HuH-7 (cell line): ENCODE measurements at regions not wholly inside any gene's neighbourhood (a gene's known extent, or its start where the extent isn't known, plus 50 kb on each side); places are given as distances from the start of the nearest gene placed in this dataset.
"Not testable (repeated sequence)": the region's sequence is repeated elsewhere in the genome, so short reads cannot be mapped to it uniquely, and the experiment has no call there.

Experiments
- DNase-seq: peaks from one replicate; pipeline ENCODE4 v3.0.0; 2011; ENCODE audit warnings: low spot score

- DNase-seq, result no peak
Observed at GRCh38 chr3:153440311-153440710, 278.3 kb downstream of the RAP2B start.

- DNase-seq, result no peak
Observed at GRCh38 chr3:153442386-153442785, 280.4 kb downstream of the RAP2B start.

GRCh38 chr3:153442799-153443487 is 280.9 kb downstream of the RAP2B start:
- DNase-seq, result no peak

- peak; percentile 6 for DNase-seq
Observed at GRCh38 chr3:153443961-153444360, 281.9 kb downstream of the RAP2B start.

GRCh38 chr3:153445817-153446216 is 283.8 kb downstream of the RAP2B start:
- no peak for DNase-seq

GRCh38 chr3:153448151-153448829 is 286.3 kb downstream of the RAP2B start:
- DNase-seq, result no peak

- DNase-seq, result no peak
Observed at GRCh38 chr3:153456833-153457545, 295.0 kb downstream of the RAP2B start.

GRCh38 chr3:153458881-153459280 is 296.9 kb downstream of the RAP2B start:
- no peak for DNase-seq

- DNase-seq, result no peak
Observed at GRCh38 chr3:153462545-153462944, 300.5 kb downstream of the RAP2B start.

GRCh38 chr3:153463895-153464294 is 301.9 kb downstream of the RAP2B start:
- no peak for DNase-seq

GRCh38 chr3:153469162-153469561 is 307.1 kb downstream of the RAP2B start:
- DNase-seq, result no peak

GRCh38 chr3:153484842-153485241 is 322.8 kb downstream of the RAP2B start:
- no peak for DNase-seq

GRCh38 chr3:153495422-153495821 is 333.4 kb downstream of the RAP2B start:
- DNase-seq, result no peak

- DNase-seq, result no peak
Observed at GRCh38 chr3:153502682-153503081, 340.7 kb downstream of the RAP2B start.

GRCh38 chr3:153503873-153504272 is 341.8 kb downstream of the RAP2B start:
- DNase-seq, result no peak

- not testable (repeated sequence) for DNase-seq
Observed at GRCh38 chr3:153506205-153506604, 344.2 kb downstream of the RAP2B start.

GRCh38 chr3:153506686-153507085 is 344.7 kb downstream of the RAP2B start:
- DNase-seq, result not testable (repeated sequence)

- DNase-seq, result no peak
Observed at GRCh38 chr3:153513236-153513635, 351.2 kb downstream of the RAP2B start.

GRCh38 chr3:153528473-153528872 is 366.4 kb downstream of the RAP2B start:
- DNase-seq, result no peak

- no peak for DNase-seq
Observed at GRCh38 chr3:153539263-153539662, 377.2 kb downstream of the RAP2B start.

GRCh38 chr3:153545471-153545870 is 383.4 kb downstream of the RAP2B start:
- DNase-seq, result no peak

- DNase-seq, result no peak
Observed at GRCh38 chr3:153547970-153548369, 385.9 kb downstream of the RAP2B start.

GRCh38 chr3:153549686-153550085 is 387.7 kb downstream of the RAP2B start:
- DNase-seq, result not testable (repeated sequence)
